ENCODE measurements at regions not wholly inside any gene's neighbourhood (a gene's known extent, or its start where the extent isn't known, plus 50 kb on each side); places are given as distances from the start of the nearest gene placed in this dataset.
"Not testable (repeated sequence)": the region's sequence is repeated elsewhere in the genome, so short reads cannot be mapped to it uniquely, and the experiment has no call there.

DNA sequence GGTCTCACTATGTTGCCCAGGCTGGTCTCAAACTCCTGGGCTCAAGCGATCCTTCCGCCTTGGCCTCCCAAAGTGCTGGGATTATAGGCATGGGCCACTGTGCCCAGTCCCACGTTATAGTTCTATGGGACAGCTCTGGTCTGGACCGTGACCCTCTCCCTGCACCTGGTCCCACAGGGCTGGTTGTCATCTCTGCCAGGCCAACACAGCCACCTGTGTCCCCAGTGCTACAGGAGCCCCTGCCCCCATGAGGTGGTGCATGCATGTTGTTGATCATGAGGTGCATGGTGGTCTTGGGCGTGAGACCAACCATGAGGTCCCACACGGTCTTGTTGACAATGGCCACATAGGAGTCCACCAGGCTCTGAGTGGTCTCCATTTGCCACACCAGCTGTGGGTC lies 51.0 kb upstream of the UBE2Q2 start:
- DNase-seq; H3K36me3 Mint-ChIP-seq (ENCODE audit: low read depth); H3K4me1 Mint-ChIP-seq; H3K9me3 Mint-ChIP-seq; CTCF ChIA-PET; H3K27ac Mint-ChIP-seq; POLR2A ChIA-PET; H3K4me3 Mint-ChIP-seq: not testable (repeated sequence)
- H3K27me3 Mint-ChIP-seq = peaks cover 31% of the 10 kb centered on the region

DNA sequence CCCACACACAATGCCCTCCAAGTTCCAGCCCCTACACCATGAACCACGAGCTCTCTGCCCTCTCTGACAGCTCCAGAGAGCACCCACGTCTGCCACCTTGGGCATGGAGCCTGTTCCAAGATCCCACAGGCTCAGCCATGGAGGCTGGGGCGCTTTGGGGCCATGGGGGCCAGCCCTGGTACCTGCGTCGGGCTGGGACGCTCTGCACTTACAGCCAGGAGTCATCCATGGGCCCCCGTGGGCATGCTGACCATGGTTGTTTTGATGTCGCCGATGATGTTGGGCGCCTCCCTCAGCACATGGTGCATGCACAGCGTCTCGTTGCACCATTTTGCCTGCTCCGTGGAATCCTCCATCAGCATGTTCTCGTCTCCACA lies 51.9 kb upstream of the UBE2Q2 start:
- Mint-ChIP-seq H3K4me3 (no peak overlapping the region), H3K4me1 (no peaks in the 10 kb centered on the region), H3K27ac (no peak overlapping the region), H3K9me3 (no peaks in the 10 kb centered on the region), H3K36me3 (ENCODE audit: low read depth) (no peaks in the 10 kb centered on the region), H3K27me3 (peaks cover 28% of the 10 kb centered on the region)
- DNase-seq = no peak
- ChIA-PET CTCF (no interaction called here), POLR2A (no interaction called here)

DNA sequence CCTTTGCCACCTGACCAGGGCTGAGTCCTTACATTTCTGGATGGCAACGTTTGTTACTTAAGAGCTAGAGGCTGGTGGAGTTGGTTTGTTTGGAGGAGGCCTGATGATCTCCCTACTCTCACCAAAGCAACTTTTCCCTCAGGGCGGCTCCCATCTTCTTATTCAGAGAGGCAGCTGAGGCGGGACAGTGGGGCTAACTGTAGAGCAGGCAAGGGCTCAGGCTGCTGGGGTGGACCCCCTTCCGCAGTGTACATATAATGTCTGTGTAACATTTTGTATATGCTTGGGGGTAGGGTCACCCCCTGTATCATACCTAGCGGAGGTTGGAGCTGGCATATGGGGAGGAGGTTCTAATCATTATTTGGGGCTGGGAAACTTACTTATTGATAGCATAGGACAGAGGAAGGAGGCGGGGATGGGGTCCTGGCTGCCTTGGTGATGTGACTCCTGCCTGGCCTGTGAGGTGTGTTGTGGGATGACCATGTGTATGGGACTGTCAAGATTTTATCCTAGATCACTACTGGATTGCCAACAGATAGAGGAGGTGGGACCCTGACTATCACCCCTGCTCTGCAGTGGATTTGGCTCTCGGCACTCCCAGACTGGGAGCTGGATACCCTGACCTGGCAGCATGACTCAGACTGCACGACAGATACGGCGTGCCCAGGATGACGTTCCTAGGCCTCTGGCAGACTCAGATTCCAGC lies 52.5 kb upstream of the UBE2Q2 start:
- peaks cover 34% of the 10 kb centered on the region for H3K27me3 Mint-ChIP-seq
- ChIA-PET POLR2A (no interaction called here), CTCF (no interaction called here)

DNA sequence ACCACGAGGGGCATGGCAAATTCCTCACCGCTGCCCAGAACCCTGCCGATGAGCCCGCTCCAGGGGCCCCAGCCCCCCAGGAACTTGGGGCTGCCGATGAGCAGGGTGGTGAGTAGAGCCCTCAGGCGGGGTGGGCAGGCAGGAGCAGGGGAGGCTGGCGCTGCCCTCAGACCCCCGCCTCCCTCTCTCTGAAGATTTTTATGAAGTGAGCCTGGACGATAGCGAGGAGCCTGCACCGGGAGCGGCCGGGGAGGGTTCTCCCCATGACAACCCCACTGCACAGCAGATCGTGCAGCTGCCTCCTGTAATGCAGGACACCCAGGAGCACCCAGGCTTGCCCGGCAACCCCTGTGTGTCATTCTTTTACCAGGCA lies 56.7 kb upstream of the UBE2Q2 start:
- no peaks in the 10 kb centered on the region for H3K36me3 Mint-ChIP-seq (ENCODE audit: low read depth)
- no peaks in the 10 kb centered on the region for H3K4me1 Mint-ChIP-seq
- ChIA-PET CTCF (interaction anchor here (1.4 kb wide), 1 partner anchor 16 kb away, joined by 4 read pairs; no protein-coding TSS in a partner anchor), POLR2A (no interaction called here)
- H3K4me3 Mint-ChIP-seq = no peak overlapping the region
- H3K9me3 Mint-ChIP-seq = no peaks in the 10 kb centered on the region
- no peak for DNase-seq
- H3K27ac Mint-ChIP-seq = no peak overlapping the region
- peaks cover 37% of the 10 kb centered on the region for H3K27me3 Mint-ChIP-seq

More for the DNA sequence above, 52.5 kb upstream of the UBE2Q2 start:
- no peaks in the 10 kb centered on the region for H3K36me3 Mint-ChIP-seq (ENCODE audit: low read depth)
- no peak overlapping the region for H3K27ac Mint-ChIP-seq
- no peaks in the 10 kb centered on the region for H3K9me3 Mint-ChIP-seq
- no peak overlapping the region for H3K4me3 Mint-ChIP-seq
- DNase-seq = no peak
- H3K4me1 Mint-ChIP-seq = no peaks in the 10 kb centered on the region

DNA sequence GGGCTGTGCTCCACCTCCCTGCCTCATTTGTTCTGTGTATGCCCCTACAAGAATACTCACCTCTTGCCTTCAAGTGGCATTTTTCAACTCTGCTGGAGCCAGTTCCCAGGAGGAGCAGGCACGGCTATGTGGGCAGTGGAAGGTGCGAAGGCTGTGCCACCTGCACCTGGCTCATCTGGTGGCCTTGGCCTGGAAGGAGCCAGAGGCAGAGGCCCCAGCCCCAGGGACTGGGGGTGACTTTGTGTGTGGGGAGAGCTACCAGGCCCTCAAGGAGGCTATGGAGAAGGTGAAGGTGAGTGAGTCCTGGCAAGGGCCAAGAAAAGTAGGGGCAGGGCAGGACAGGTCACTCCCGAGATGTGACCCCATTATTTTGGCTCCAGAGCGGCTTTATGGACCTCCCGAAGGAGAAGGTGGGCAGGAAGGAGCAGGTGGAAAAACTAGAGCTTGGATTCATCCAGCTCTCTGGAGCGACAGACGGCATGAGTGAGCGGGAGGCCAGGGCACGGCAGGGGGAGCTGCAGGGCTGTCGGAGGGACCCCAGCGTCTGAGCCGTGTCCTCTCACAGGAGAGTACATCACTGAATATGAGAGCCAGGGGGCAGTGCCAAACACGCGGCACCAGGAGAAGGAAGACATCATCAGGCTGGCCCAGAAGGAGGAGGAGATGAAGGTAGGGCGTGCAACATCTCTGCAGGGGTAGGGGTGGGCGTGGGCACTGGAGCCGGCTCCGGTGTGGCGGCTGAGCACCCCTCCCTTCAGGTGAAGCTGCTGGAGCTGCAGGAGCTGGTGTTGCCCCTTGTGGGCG lies 57.3 kb upstream of the UBE2Q2 start:
- no peaks in the 10 kb centered on the region for H3K9me3 Mint-ChIP-seq
- DNase-seq = no peak
- peaks cover 36% of the 10 kb centered on the region for H3K27me3 Mint-ChIP-seq
- H3K4me1 Mint-ChIP-seq = no peaks in the 10 kb centered on the region
- no peaks in the 10 kb centered on the region for H3K36me3 Mint-ChIP-seq (ENCODE audit: low read depth)
- CTCF ChIA-PET = interaction anchor here (1.4 kb wide), 1 partner anchor 16 kb away, joined by 4 read pairs; no protein-coding TSS in a partner anchor
- H3K4me3 Mint-ChIP-seq = no peak overlapping the region
- no peak overlapping the region for H3K27ac Mint-ChIP-seq
- POLR2A ChIA-PET = no interaction called here

DNA sequence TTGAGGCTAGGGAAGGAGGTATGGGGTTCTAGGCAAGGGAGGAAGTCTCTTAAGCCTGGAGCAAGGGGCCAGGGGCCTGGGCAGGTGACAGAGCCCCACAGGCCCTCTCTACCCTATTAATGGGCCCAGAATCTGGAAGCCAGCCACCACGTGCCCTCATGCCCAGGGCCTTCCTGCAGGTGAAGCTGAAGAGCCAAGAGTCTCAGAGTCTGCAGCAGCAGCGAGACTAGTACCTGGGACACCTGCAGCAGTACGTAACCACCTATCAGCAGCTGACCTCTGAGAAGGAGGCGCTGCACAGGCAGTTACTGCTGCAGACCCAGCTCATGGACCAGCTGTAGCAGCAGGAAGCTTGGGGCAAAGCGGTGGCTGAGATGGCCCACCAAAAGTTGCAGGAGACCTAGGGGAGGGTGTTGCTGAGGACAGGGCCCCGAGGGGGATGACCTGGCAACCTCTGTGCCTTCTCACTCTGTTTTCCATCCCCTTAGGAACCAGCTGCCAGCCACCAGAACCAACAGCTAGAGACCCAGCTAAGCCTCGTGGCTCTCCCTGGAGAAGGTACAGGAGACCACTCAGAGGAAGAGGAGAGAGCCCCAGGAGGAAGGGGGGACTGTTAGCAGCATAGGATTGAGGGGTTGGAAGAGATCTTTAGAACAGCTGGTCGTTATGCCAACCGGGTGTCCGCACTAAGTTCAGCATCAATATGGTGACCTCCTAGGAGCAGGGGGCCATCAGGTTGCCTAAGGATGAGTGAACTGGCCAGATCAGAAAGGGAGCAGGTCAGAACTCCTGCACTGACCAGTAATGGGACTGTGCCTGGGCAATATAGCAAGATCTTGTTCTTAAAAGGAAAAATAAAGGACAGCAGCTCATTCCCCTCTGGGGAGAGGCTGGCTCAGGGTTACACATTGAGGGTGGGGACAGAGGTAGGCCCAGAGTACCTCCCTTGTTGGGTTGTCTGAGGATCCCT lies 58.5 kb upstream of the UBE2Q2 start:
- DNase-seq; POLR2A ChIA-PET; CTCF ChIA-PET; H3K36me3 Mint-ChIP-seq (ENCODE audit: low read depth); H3K4me1 Mint-ChIP-seq; H3K27ac Mint-ChIP-seq; H3K4me3 Mint-ChIP-seq; H3K9me3 Mint-ChIP-seq: not testable (repeated sequence)
- H3K27me3 Mint-ChIP-seq = peaks cover 39% of the 10 kb centered on the region

DNA sequence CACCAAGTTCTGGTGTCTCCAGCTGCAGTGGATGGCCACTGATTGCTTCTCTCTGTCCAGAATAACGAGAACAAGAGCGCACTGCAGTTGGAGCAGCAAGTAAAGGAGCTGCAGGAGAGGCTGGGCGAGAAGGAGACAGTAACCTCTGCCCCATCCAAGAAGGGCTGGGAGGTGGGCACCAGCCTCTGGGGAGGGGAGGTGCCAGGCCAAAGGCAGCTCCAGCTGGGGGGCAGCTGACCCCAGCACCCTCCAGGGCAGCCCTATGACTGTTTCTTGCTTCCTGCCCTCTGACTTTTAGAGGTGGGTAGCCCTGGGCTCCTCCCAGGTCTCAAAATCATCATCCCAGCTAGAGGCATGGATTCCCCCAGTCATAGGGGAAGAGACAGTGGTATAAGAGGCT lies 59.7 kb upstream of the UBE2Q2 start:
- H3K9me3 Mint-ChIP-seq; CTCF ChIA-PET; DNase-seq; H3K4me3 Mint-ChIP-seq; H3K27ac Mint-ChIP-seq; H3K4me1 Mint-ChIP-seq; H3K36me3 Mint-ChIP-seq (ENCODE audit: low read depth); POLR2A ChIA-PET: not testable (repeated sequence)
- H3K27me3 Mint-ChIP-seq = peaks cover 42% of the 10 kb centered on the region

DNA sequence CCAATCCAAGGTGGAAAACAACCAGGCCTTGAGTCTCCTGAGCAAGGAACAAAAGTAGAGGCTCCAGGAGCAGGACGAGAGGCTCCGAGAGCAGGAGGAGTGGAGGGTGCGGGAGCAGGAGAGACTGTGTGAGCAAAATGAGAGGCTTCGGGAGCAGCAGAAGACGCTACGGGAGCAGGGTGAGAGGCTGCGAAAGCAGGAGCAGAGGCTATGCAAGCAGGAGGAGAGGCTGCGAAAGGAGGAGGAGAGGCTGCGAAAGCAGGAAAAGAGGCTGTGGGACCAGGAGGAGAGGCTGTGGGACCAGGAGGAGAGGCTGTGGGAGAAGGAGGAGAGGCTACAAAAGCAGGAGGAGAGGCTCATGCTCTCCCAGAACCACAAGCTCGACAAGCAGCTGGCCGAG lies 60.3 kb upstream of the UBE2Q2 start:
- Mint-ChIP-seq H3K4me1 (no peaks in the 10 kb centered on the region), H3K27ac (no peak overlapping the region), H3K27me3 (peaks cover 42% of the 10 kb centered on the region), H3K4me3 (no peak overlapping the region), H3K36me3 (ENCODE audit: low read depth) (no peaks in the 10 kb centered on the region), H3K9me3 (no peaks in the 10 kb centered on the region)
- DNase-seq = no peak
- ChIA-PET CTCF (no interaction called here), POLR2A (no interaction called here)

DNA sequence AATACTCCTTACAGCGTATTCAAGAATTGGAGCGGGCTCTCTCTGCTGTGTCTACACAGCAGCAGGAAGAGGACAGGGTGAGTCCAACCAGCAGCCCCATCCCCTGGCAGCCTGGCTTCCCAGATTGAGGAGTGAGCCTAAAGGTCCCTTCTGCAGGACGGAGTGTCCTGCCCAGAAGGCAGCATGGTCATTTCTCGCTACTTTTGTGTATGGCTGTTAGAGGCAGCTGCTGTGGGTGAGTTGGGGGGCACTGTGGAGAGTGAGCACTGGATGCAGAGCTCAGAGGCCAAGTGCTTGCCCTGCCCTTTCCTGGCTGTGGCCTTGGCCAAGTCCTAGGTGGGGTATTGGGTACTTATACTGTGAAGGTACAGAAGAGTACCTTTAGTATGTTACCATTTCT lies 62.3 kb upstream of the UBE2Q2 start:
- POLR2A ChIA-PET = not testable (repeated sequence)

DNA sequence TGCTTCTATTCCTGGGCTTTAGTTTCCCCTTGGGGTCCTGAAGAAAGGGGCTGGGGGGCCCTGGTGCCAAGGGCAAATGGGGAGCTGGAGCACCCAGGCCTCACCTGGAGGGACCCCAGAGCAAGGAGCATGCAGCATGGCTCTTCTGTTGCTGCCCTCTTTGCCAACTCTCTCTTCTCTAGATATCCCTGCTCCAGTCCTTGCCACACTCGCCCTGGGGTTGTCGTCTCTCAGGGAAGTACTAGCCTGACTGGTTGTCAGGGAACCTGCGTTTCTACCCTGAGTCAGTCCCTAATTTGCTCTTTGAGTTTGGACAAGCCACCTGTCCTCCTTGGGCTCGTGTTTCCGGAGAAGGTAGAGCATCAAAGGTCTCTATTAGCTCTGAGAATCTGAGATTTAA lies 63.7 kb upstream of the UBE2Q2 start:
- Mint-ChIP-seq H3K4me3 (no peak overlapping the region), H3K36me3 (ENCODE audit: low read depth) (no peaks in the 10 kb centered on the region), H3K4me1 (peaks cover 11% of the 10 kb centered on the region), H3K27me3 (peaks cover 26% of the 10 kb centered on the region), H3K27ac (no peak overlapping the region), H3K9me3 (no peaks in the 10 kb centered on the region)
- POLR2A ChIA-PET = no interaction called here
- CTCF ChIA-PET = no interaction called here
- no peak for DNase-seq

More for the DNA sequence above, 62.3 kb upstream of the UBE2Q2 start:
- DNase-seq; CTCF ChIA-PET; H3K9me3 Mint-ChIP-seq; H3K4me3 Mint-ChIP-seq; H3K36me3 Mint-ChIP-seq (ENCODE audit: low read depth); H3K27ac Mint-ChIP-seq: not testable (repeated sequence)
- Mint-ChIP-seq H3K4me1 (peaks cover 11% of the 10 kb centered on the region), H3K27me3 (peaks cover 30% of the 10 kb centered on the region)

DNA sequence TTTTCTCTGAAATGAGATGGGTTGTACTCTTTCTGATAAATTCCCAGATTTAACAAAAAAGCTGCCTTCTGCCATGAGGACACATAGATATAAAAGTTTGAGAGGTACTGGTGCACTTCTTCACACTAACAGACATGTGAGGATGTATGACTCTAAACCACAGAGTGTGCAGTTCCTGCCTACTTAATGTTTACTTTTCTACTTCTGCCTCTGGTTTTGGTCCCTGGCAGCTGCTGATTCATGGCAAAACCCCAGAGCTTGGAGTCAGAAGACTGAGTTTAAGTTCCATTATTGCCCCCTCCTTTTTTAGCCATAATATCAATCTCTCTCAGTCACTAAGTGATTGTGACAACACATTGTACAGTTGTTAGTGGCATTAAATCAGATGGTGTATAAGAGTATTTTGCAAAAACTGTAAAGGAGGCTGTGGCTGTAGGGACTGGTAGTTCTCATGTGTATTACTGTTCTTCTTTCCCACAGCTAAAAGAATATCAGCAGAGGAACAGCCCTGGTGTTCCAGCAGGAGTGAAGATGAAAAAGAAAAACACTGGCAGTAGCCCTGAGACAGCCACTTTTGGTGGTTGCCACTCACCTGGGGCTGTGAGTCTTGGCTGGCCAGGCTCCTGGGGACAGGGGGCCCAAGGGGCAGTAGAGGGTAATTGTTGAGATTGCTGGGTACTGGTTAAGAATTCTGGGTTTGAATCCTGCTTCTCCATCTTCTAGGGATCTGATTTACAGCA lies 64.4 kb upstream of the CSPG4 start:
- DNase-seq; H3K27ac Mint-ChIP-seq; CTCF ChIA-PET; H3K9me3 Mint-ChIP-seq; H3K4me3 Mint-ChIP-seq; POLR2A ChIA-PET; H3K36me3 Mint-ChIP-seq (ENCODE audit: low read depth): not testable (repeated sequence)
- Mint-ChIP-seq H3K27me3 (peaks cover 18% of the 10 kb centered on the region), H3K4me1 (peaks cover 11% of the 10 kb centered on the region)

DNA sequence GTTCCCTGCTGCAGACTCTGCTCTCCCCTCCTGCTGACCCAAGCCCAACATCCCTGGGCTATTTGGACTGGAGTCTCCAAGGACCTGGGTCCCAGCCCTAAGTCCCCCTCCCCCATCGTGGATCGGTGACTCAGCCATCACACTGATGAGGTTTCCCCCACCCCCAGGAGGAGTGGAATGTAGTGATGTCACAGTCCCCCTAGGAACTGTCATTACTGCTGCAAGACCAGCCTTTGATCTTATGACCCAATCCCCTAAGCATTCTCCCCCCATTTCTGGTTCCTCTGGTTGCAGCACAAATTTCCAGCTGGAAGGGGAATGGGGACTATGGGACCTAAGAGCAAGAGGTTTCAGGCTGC lies 63.4 kb upstream of the CSPG4 start:
- Mint-ChIP-seq H3K9me3 (no peaks in the 10 kb centered on the region), H3K27me3 (peaks cover 17% of the 10 kb centered on the region), H3K36me3 (ENCODE audit: low read depth) (no peaks in the 10 kb centered on the region), H3K4me3 (no peak overlapping the region), H3K4me1 (peaks cover 11% of the 10 kb centered on the region), H3K27ac (no peak overlapping the region)
- DNase-seq = no peak
- ChIA-PET POLR2A (no interaction called here), CTCF (no interaction called here)
